Prostate gland (tissue), 2 donors: ENCODE measurements at regions not wholly inside any gene's neighbourhood (a gene's known extent, or its start where the extent isn't known, plus 50 kb on each side); places are given as distances from the start of the nearest gene placed in this dataset.

Experiments used
- POLR2A ChIP-seq: fragments of 450-650 bp; IDR thresholded peaks from one replicate; pipeline ENCODE4 v1.6.1; 2016; ENCODE audit warnings: antibody characterized with exemption, mild to moderate bottlenecking
- TF ChIP-seq, protein P1 (sequence below), 4 experiments: fragments of 200-600 bp in 2 of 4; fragments of 450-650 bp in 2 of 4; sonication (generic) in 2 of 4; IDR thresholded peaks; 1 replicate in 3 of 4; 2 replicates in 1 of 4; pipeline ENCODE4 v1.5.1; 2016 to 2019; ENCODE audit warnings: antibody characterized with exemption in 4 of 4, mild to moderate bottlenecking in 2 of 4, moderate library complexity in 2 of 4

GRCh38 chr4:81771721-81772120, 300.0 kb upstream of the RASGEF1B start:
- TF ChIP-seq, protein P1, sequence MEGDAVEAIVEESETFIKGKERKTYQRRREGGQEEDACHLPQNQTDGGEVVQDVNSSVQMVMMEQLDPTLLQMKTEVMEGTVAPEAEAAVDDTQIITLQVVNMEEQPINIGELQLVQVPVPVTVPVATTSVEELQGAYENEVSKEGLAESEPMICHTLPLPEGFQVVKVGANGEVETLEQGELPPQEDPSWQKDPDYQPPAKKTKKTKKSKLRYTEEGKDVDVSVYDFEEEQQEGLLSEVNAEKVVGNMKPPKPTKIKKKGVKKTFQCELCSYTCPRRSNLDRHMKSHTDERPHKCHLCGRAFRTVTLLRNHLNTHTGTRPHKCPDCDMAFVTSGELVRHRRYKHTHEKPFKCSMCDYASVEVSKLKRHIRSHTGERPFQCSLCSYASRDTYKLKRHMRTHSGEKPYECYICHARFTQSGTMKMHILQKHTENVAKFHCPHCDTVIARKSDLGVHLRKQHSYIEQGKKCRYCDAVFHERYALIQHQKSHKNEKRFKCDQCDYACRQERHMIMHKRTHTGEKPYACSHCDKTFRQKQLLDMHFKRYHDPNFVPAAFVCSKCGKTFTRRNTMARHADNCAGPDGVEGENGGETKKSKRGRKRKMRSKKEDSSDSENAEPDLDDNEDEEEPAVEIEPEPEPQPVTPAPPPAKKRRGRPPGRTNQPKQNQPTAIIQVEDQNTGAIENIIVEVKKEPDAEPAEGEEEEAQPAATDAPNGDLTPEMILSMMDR (IDR thresholded peaks at IDR 0.05), result no peak
- no peak for TF ChIP-seq POLR2A
